H9 (cell line): ENCODE measurements at regions not wholly inside any gene's neighbourhood (a gene's known extent, or its start where the extent isn't known, plus 50 kb on each side); places are given as distances from the start of the nearest gene placed in this dataset.
"Not testable (repeated sequence)": the region's sequence is repeated elsewhere in the genome, so short reads cannot be mapped to it uniquely, and the experiment has no call there.

ENCODE experiments used
- DNase-seq: peaks from one replicate; pipeline ENCODE4 v3.0.0-alpha.2; 2017
- H2AFZ ChIP-seq: one replicate; pipeline ENCODE4 v1.6.1; 2013; ENCODE audit warnings: mild to moderate bottlenecking, low read length, control low read depth, moderate library complexity
- H2AK5ac ChIP-seq: 2 replicates; pipeline ENCODE4 v1.6.1; 2013; ENCODE audit warnings: low read length, control low read depth, mixed read lengths; ENCODE audit not compliant: insufficient read length
- H2BK120ac ChIP-seq: one replicate; pipeline ENCODE4 v1.6.1; 2013; ENCODE audit warnings: low read depth, mild to moderate bottlenecking, low read length, control low read depth, inconsistent platforms; ENCODE audit not compliant: poor library complexity, severe bottlenecking
- H2BK12ac ChIP-seq: 2 replicates; pipeline ENCODE4 v1.6.1; 2013; ENCODE audit warnings: low read length, control low read depth, mixed read lengths, low read depth; ENCODE audit not compliant: insufficient read length
- H2BK15ac ChIP-seq: 2 replicates; pipeline ENCODE4 v1.6.1; 2013; ENCODE audit warnings: low read depth, low read length, control low read depth
- H2BK20ac ChIP-seq: one replicate; pipeline ENCODE4 v1.6.1; 2013; ENCODE audit warnings: low read depth, mild to moderate bottlenecking, low read length, control low read depth, inconsistent platforms; ENCODE audit not compliant: poor library complexity, severe bottlenecking
- H2BK5ac ChIP-seq: 2 replicates; pipeline ENCODE4 v1.6.1; 2013; ENCODE audit warnings: low read length, control low read depth, mixed read lengths; ENCODE audit not compliant: insufficient read length
- H3K14ac ChIP-seq: 2 replicates; pipeline ENCODE4 v1.6.1; 2013; ENCODE audit warnings: low read length, control low read depth; ENCODE audit not compliant: insufficient read depth
- H3K18ac ChIP-seq: 2 replicates; pipeline ENCODE4 v1.6.1; 2013; ENCODE audit warnings: low read depth, mild to moderate bottlenecking, mixed read lengths, low read length, control low read depth; ENCODE audit not compliant: insufficient read length
- H3K23ac ChIP-seq: 2 replicates; pipeline ENCODE4 v1.6.1; 2013; ENCODE audit warnings: low read length, control low read depth, mixed read lengths, low read depth; ENCODE audit not compliant: insufficient read length
- H3K23me2 ChIP-seq: 2 replicates; pipeline ENCODE4 v1.6.1; 2013; ENCODE audit warnings: low read depth, mild to moderate bottlenecking, mixed read lengths, low read length, control low read depth; ENCODE audit not compliant: insufficient read length, poor library complexity, severe bottlenecking
- H3K27ac ChIP-seq: 2 replicates; pipeline ENCODE4 v1.5.1; 2013; ENCODE audit warnings: low read length, control low read depth, mixed read lengths, low read depth; ENCODE audit not compliant: insufficient read length
- H3K27me3 ChIP-seq: 2 replicates; pipeline ENCODE4 v1.6.1; 2013; ENCODE audit warnings: low read length, control low read depth, inconsistent platforms; ENCODE audit not compliant: insufficient read depth
- H3K4ac ChIP-seq: 2 replicates; pipeline ENCODE4 v1.6.1; 2013; ENCODE audit warnings: low read depth, mild to moderate bottlenecking, control low read depth, inconsistent platforms, low read length, moderate library complexity
- H3K4me1 ChIP-seq: 2 replicates; pipeline ENCODE4 v1.6.1; 2013; ENCODE audit warnings: low read length, control low read depth, inconsistent platforms; ENCODE audit not compliant: insufficient read depth
- H3K4me2 ChIP-seq: 2 replicates; pipeline ENCODE4 v1.6.1; 2013; ENCODE audit warnings: low read length, control low read depth, mixed read lengths; ENCODE audit not compliant: insufficient read length, insufficient read depth
- H3K56ac ChIP-seq: 2 replicates; pipeline ENCODE4 v1.6.1; 2013; ENCODE audit warnings: low read depth, mild to moderate bottlenecking, mixed read lengths, low read length, control low read depth; ENCODE audit not compliant: insufficient read length
- H3K79me1 ChIP-seq: 2 replicates; pipeline ENCODE4 v1.6.1; 2013; ENCODE audit warnings: low read depth, mild to moderate bottlenecking, moderate library complexity, low read length, control low read depth, inconsistent platforms; ENCODE audit not compliant: insufficient read depth, poor library complexity, severe bottlenecking
- H3K79me2 ChIP-seq: 2 replicates; pipeline ENCODE4 v1.6.1; 2013; ENCODE audit warnings: low read length, control low read depth, inconsistent platforms; ENCODE audit not compliant: insufficient read depth
- H3K9ac ChIP-seq: 2 replicates; pipeline ENCODE4 v1.6.1; 2013; ENCODE audit warnings: low read length, control low read depth, mixed read lengths; ENCODE audit not compliant: insufficient read length; ENCODE audit errors: extremely low read depth
- H3K9me3 ChIP-seq: one replicate; pipeline ENCODE4 v1.6.1; 2013; ENCODE audit warnings: low read depth, low read length, inconsistent platforms; ENCODE audit not compliant: control insufficient read depth
- H3T11ph ChIP-seq: one replicate; pipeline ENCODE4 v1.6.1; 2013; ENCODE audit warnings: mild to moderate bottlenecking, low read length, control low read depth, inconsistent platforms
- H4K20me1 ChIP-seq: one replicate; pipeline ENCODE4 v1.6.1; 2013; ENCODE audit not compliant: control insufficient read depth, insufficient read length, insufficient read depth
- H4K5ac ChIP-seq: 2 replicates; pipeline ENCODE4 v1.6.1; 2013; ENCODE audit warnings: low read depth, mild to moderate bottlenecking, mixed read lengths, low read length, control low read depth; ENCODE audit not compliant: insufficient read length
- H4K8ac ChIP-seq: replicated peaks from 2 replicates; pipeline ENCODE4 v1.6.1; 2013; ENCODE audit warnings: low read length, control low read depth, mixed read lengths, low read depth; ENCODE audit not compliant: insufficient read length
- H4K91ac ChIP-seq: 2 replicates; pipeline ENCODE4 v1.6.1; 2013; ENCODE audit warnings: low read depth, mild to moderate bottlenecking, moderate library complexity, mixed read lengths, low read length, control low read depth; ENCODE audit not compliant: insufficient read length
- H3K27ac Mint-ChIP-seq, 3 experiments: 2 replicates in 2 of 3; 3 replicates in 1 of 3; pipeline ENCODE4 v1.8.0; 2020 to 2021; ENCODE audit warnings: mixed read lengths in 3 of 3, mild to moderate bottlenecking in 1 of 3, moderate library complexity in 1 of 3
- H3K27me3 Mint-ChIP-seq: 2 replicates; pipeline ENCODE4 v1.8.0; 2021; ENCODE audit warnings: low read depth, mild to moderate bottlenecking, moderate library complexity, mixed read lengths
- H3K36me3 Mint-ChIP-seq, 3 experiments: 2 replicates in 2 of 3; 3 replicates in 1 of 3; pipeline ENCODE4 v1.8.0; 2020 to 2021; ENCODE audit warnings: low read depth in 3 of 3, mixed read lengths in 3 of 3; ENCODE audit not compliant: insufficient read depth in 1 of 3
- H3K4me1 Mint-ChIP-seq, 2 experiments: 2 replicates each; pipeline ENCODE4 v1.8.0; 2020; ENCODE audit warnings: mixed read lengths in 2 of 2
- H3K4me3 Mint-ChIP-seq, 2 experiments: 2 replicates in 1 of 2; 3 replicates in 1 of 2; pipeline ENCODE4 v1.8.0; 2020 to 2021; ENCODE audit warnings: mild to moderate bottlenecking in 2 of 2, mixed read lengths in 2 of 2, moderate library complexity in 1 of 2
- H3K9me3 Mint-ChIP-seq, 2 experiments: 2 replicates in 1 of 2; 3 replicates in 1 of 2; pipeline ENCODE4 v1.8.0; 2020; ENCODE audit warnings: mild to moderate bottlenecking in 2 of 2, mixed read lengths in 2 of 2, moderate library complexity in 1 of 2
- WGBS: extraction: QIAGEN DNeasy Blood & Tissue Kit; methylation state at CpG from one replicate; pipeline ENCODE4 v1.1.7; 2013; ENCODE audit warnings: missing lambda C conversion rate, low lambda C conversion rate, mixed read lengths; ENCODE audit not compliant: insufficient read length; ENCODE audit errors: extremely low coverage; 5-methylcytosine and 5-hydroxymethylcytosine counted together
- TF ChIP-seq, protein P1 (sequence below): fragments of 200-600 bp; sonication (generic); conservative IDR thresholded peaks from 3 replicates; pipeline ENCODE4 v1.8.0; 2021; ENCODE audit warnings: antibody characterized with exemption, mild to moderate bottlenecking

DNA sequence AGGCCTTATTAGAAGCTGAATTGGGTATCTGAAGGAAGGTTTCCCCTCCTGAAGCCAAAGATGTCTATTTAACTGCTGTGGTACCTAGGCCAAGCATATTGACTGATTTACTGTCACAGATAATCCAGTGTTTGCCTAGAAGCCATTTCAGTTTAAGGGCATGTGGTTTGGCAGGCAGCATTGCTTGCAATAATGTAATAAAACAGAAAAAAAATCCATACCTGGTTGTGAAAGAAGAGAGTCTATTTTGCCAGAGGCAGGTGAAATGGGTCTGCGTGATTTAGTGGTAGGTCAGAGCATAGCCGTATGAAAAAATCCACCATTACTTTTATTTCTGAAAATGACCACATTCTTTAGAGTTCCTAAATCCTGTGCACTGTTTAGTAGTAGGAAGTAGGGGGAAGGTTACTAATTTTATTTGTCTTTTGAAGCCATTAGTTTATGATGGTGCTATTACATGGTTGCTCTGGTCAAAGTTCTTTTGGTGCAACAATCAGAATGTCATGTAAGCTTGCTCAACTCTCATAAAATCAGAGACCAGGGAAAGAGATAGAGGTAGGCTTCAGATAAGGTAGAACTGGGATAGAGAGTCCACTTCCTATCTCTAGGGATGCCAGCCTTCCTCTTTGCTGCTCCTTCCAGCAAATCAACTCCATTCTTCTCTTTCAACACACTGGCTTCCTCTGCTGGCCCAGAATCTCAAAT, 343.4 kb downstream of the GPD2 start:
- no peak overlapping the region for H3K27ac ChIP-seq
- H4K8ac ChIP-seq, result no peak overlapping the region
- no peak overlapping the region for H4K5ac ChIP-seq
- H3K23ac ChIP-seq, result no peak overlapping the region
- H3K4me1 ChIP-seq, result no peaks in the 10 kb centered on the region
- H2BK20ac ChIP-seq, result no peak overlapping the region
- Mint-ChIP-seq H3K27ac (no peak overlapping the region), H3K27me3 (no peaks in the 10 kb centered on the region), H3K9me3 (peaks cover 11 to 14% of the 10 kb centered on the region in 2 experiments), H3K4me3 (no peak overlapping the region), H3K36me3 (peaks cover 4 to 14% (median 13%) of the 10 kb centered on the region in 3 experiments), H3K4me1 (peaks cover 0 to 2% of the 10 kb centered on the region in 2 experiments; a peak in 1 of 4 replicates)
- H2AK5ac ChIP-seq, result no peak overlapping the region
- WGBS, result no CpG with 5 or more reads among the region's 2 CpGs
- H3K4me2 ChIP-seq, result no peak overlapping the region
- no peak overlapping the region for H3T11ph ChIP-seq
- no peak overlapping the region for H3K56ac ChIP-seq
- H3K9ac ChIP-seq, result no peak overlapping the region
- H2BK15ac ChIP-seq, result no peak overlapping the region
- no peak overlapping the region for H3K18ac ChIP-seq
- no peaks in the 10 kb centered on the region for H4K20me1 ChIP-seq
- no peaks in the 10 kb centered on the region for H3K27me3 ChIP-seq
- no peak overlapping the region for H2BK12ac ChIP-seq
- H2BK120ac ChIP-seq, result no peak overlapping the region
- no peak overlapping the region for H3K14ac ChIP-seq
- H2AFZ ChIP-seq, result no peak overlapping the region
- H4K91ac ChIP-seq, result no peak overlapping the region
- no peak overlapping the region for H2BK5ac ChIP-seq
- H3K4ac ChIP-seq, result no peak overlapping the region
- TF ChIP-seq, protein P1, sequence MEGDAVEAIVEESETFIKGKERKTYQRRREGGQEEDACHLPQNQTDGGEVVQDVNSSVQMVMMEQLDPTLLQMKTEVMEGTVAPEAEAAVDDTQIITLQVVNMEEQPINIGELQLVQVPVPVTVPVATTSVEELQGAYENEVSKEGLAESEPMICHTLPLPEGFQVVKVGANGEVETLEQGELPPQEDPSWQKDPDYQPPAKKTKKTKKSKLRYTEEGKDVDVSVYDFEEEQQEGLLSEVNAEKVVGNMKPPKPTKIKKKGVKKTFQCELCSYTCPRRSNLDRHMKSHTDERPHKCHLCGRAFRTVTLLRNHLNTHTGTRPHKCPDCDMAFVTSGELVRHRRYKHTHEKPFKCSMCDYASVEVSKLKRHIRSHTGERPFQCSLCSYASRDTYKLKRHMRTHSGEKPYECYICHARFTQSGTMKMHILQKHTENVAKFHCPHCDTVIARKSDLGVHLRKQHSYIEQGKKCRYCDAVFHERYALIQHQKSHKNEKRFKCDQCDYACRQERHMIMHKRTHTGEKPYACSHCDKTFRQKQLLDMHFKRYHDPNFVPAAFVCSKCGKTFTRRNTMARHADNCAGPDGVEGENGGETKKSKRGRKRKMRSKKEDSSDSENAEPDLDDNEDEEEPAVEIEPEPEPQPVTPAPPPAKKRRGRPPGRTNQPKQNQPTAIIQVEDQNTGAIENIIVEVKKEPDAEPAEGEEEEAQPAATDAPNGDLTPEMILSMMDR, result no peak
- DNase-seq, result no peak
- H3K79me1 ChIP-seq, result no peaks in the 10 kb centered on the region
- H3K79me2 ChIP-seq, result no peaks in the 10 kb centered on the region
- no peaks in the 10 kb centered on the region for H3K9me3 ChIP-seq
- no peaks in the 10 kb centered on the region for H3K23me2 ChIP-seq

DNA sequence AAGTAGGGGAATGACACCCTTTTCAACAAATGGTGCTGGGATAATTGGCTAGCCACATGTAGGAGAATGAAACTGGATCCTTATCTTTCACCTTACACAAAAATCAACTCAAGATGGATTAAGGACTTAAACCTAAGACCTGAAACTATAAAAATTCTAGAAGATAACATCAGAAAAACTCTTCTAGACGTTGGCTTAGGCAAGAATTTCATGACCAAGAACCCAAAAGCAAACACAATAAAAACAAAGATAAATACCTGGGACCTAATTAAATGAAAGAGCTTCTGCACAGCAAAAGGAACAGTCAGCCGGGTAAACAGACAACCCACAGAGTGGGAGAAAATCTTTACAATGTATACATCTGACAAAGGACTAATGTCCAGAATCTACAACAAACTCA, 345.5 kb downstream of the GPD2 start:
- H3K14ac ChIP-seq, result not testable (repeated sequence)

More for the DNA sequence above, 345.5 kb downstream of the GPD2 start:
- H3K36me3 Mint-ChIP-seq, H4K8ac ChIP-seq, H3K23me2 ChIP-seq, H3K4me2 ChIP-seq, H3K27ac Mint-ChIP-seq, H4K91ac ChIP-seq, H4K5ac ChIP-seq, H3K56ac ChIP-seq, DNase-seq, H3K18ac ChIP-seq, H3K23ac ChIP-seq, H3K27me3 Mint-ChIP-seq, H3K27me3 ChIP-seq, H3K4me3 Mint-ChIP-seq, H3K4me1 ChIP-seq, H2BK15ac ChIP-seq, H2AFZ ChIP-seq, H3K27ac ChIP-seq, H3K4ac ChIP-seq, H3K4me1 Mint-ChIP-seq, H3T11ph ChIP-seq, H4K20me1 ChIP-seq, H3K9ac ChIP-seq, H2AK5ac ChIP-seq, H3K9me3 ChIP-seq, H2BK120ac ChIP-seq, H2BK12ac ChIP-seq, H3K9me3 Mint-ChIP-seq, H3K79me1 ChIP-seq, H2BK20ac ChIP-seq, H3K79me2 ChIP-seq, H2BK5ac ChIP-seq: not testable (repeated sequence)
- WGBS, result no CpG with 5 or more reads among the region's 2 CpGs
